Right ventricle myocardium superior (tissue), 1 donor: ENCODE measurements at regions not wholly inside any gene's neighbourhood (a gene's known extent, or its start where the extent isn't known, plus 50 kb on each side); places are given as distances from the start of the nearest gene placed in this dataset.
A peak's percentile ranks its signal among the peaks of the same experiment; 100 is the strongest.

ENCODE experiments used
- ATAC-seq: fragments of 200-7000 bp; cut with Tn5 transposase; one replicate; pipeline ENCODE4 v1.9.1; 2020; ENCODE audit warnings: mild to moderate bottlenecking; ENCODE audit not compliant: poor library complexity
- DNase-seq: peaks from one replicate; pipeline ENCODE4 v3.0.0-alpha.2; 2020
- intact Hi-C: fragments of 100-400 bp; cut with DNase I; formaldehyde crosslinking; loops from one replicate; pipeline ENCODE4 v1.11.2; 2022
- donor health status: DM: no; HTN: yes; CAD: no; lungs with severe emphysema.

GRCh38 chr6:79864421-79864820 lies 82.9 kb downstream of the ELOVL4 start:
- DNase-seq (no peak), ATAC-seq (no peak)
- intact Hi-C loops = no loop called here

- DNase-seq = no peak
- intact Hi-C loops = no loop called here
- no peak for ATAC-seq
Measured at GRCh38 chr6:79864001-79864400, 83.4 kb downstream of the ELOVL4 start.

GRCh38 chr6:79863566-79863965 lies 83.8 kb downstream of the ELOVL4 start:
- intact Hi-C loops = no loop called here
- no peak for DNase-seq
- ATAC-seq = no peak

- DNase-seq = no peak
- intact Hi-C loops = no loop called here
- no peak for ATAC-seq
Measured at GRCh38 chr6:79862711-79863110, 84.6 kb downstream of the ELOVL4 start.

- DNase-seq (no peak), ATAC-seq (no peak)
- intact Hi-C loops = no loop called here
Measured at GRCh38 chr6:79862126-79862525, 85.2 kb downstream of the ELOVL4 start.

GRCh38 chr6:79861023-79861422 lies 86.3 kb downstream of the ELOVL4 start:
- DNase-seq (no peak), ATAC-seq (no peak)
- intact Hi-C loops = no loop called here

GRCh38 chr6:79847426-79847825 lies 99.9 kb downstream of the ELOVL4 start:
- intact Hi-C loops = no loop called here
- DNase-seq (no peak), ATAC-seq (no peak)

GRCh38 chr6:79842376-79843040 lies 104.8 kb downstream of the ELOVL4 start:
- DNase-seq = no peak
- intact Hi-C loops = no loop called here
- no peak for ATAC-seq

GRCh38 chr6:79841577-79842375 lies 105.6 kb downstream of the ELOVL4 start:
- intact Hi-C loops = no loop called here
- no peak for ATAC-seq
- DNase-seq = no peak

GRCh38 chr6:79838851-79839250 lies 108.5 kb downstream of the ELOVL4 start:
- DNase-seq (no peak), ATAC-seq (no peak)
- intact Hi-C loops = no loop called here

- no peak for ATAC-seq
- intact Hi-C loops = no loop called here
- no peak for DNase-seq
Measured at GRCh38 chr6:79833964-79834284, 113.4 kb downstream of the ELOVL4 start.

- no peak for ATAC-seq
- DNase-seq = no peak
- intact Hi-C loops = no loop called here
Measured at GRCh38 chr6:79833264-79833963, 113.9 kb downstream of the ELOVL4 start.

GRCh38 chr6:79832723-79833122 lies 114.6 kb downstream of the ELOVL4 start:
- DNase-seq (no peak), ATAC-seq (no peak)
- intact Hi-C loops = no loop called here

- DNase-seq (no peak), ATAC-seq (no peak)
- intact Hi-C loops = no loop called here
Measured at GRCh38 chr6:79824202-79824601, 123.2 kb downstream of the ELOVL4 start.

GRCh38 chr6:79821859-79822258 lies 125.5 kb downstream of the ELOVL4 start:
- no peak for ATAC-seq
- intact Hi-C loops = no loop called here

GRCh38 chr6:79818471-79818870 lies 128.9 kb downstream of the ELOVL4 start:
- ATAC-seq (no peak), DNase-seq (no peak)
- intact Hi-C loops = no loop called here

More at GRCh38 chr6:79821859-79822258, 125.5 kb downstream of the ELOVL4 start:
- DNase-seq = no peak

- DNase-seq (no peak), ATAC-seq (no peak)
- intact Hi-C loops = no loop called here
Measured at GRCh38 chr6:79814940-79815339, 132.4 kb downstream of the ELOVL4 start.

- peak; percentile 69 for ATAC-seq
- peak; percentile 65 for DNase-seq
- intact Hi-C loops = no loop called here
Measured at GRCh38 chr6:79813854-79814709, 133.3 kb downstream of the ELOVL4 start.
